ENCODE measurements at regions not wholly inside any gene's neighbourhood (a gene's known extent, or its start where the extent isn't known, plus 50 kb on each side); places are given as distances from the start of the nearest gene placed in this dataset.

GRCh38 chr2:55102056-55102812 is 52.0 kb upstream of the RTN4 start:
- TF ChIP-seq, protein P1, sequence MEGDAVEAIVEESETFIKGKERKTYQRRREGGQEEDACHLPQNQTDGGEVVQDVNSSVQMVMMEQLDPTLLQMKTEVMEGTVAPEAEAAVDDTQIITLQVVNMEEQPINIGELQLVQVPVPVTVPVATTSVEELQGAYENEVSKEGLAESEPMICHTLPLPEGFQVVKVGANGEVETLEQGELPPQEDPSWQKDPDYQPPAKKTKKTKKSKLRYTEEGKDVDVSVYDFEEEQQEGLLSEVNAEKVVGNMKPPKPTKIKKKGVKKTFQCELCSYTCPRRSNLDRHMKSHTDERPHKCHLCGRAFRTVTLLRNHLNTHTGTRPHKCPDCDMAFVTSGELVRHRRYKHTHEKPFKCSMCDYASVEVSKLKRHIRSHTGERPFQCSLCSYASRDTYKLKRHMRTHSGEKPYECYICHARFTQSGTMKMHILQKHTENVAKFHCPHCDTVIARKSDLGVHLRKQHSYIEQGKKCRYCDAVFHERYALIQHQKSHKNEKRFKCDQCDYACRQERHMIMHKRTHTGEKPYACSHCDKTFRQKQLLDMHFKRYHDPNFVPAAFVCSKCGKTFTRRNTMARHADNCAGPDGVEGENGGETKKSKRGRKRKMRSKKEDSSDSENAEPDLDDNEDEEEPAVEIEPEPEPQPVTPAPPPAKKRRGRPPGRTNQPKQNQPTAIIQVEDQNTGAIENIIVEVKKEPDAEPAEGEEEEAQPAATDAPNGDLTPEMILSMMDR (IDR thresholded peaks at IDR 0.05): no peak
- TF ChIP-seq EP300 (IDR thresholded peaks at IDR 0.05) (no peak), POLR2AphosphoS5 (IDR thresholded peaks at IDR 0.05) (peak; percentile 76), POLR2A (IDR thresholded peaks at IDR 0.05) (no peak)
